ENCODE measurements at regions not wholly inside any gene's neighbourhood (a gene's known extent, or its start where the extent isn't known, plus 50 kb on each side); places are given as distances from the start of the nearest gene placed in this dataset.

DNA sequence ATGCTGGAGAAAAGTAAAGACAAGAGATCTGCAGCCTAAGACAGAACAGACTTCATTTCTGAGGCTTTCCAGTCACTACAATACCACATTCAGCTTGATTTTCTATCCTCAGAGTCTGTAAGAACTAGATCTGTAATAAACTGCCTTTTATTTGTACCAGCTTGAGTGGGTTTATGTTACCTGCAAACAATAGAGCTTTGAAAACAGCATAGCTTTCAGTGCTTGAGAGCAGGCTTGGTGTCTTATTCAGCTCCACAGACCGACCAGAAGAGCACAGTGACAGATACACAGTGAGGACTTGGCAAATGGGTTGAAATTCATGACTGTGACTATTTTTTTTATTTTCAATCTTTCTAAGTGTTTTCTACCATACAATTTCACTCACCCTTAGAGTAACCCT is 207.8 kb upstream of the OTX2 start:
- DNase-seq (ENCODE audit: extremely low read depth in 1 of 4, low spot score in 3 of 4), result no peak
- Histone ChIP-seq H3K79me2 (ENCODE audit: control insufficient read depth, insufficient read depth, low read length) (no peaks in the 10 kb centered on the region), H4K20me1 (replicated peaks; ENCODE audit: control insufficient read depth, insufficient read depth, low read length) (no peaks in the 10 kb centered on the region), H3K4me2 (ENCODE audit: insufficient read depth, low read length) (no peak overlapping the region), H3K27ac (ENCODE audit: extremely low read depth, low read depth, low read length) (no peak overlapping the region), H3K27me3 (ENCODE audit: control insufficient read depth in 2 of 2, insufficient read depth in 2 of 2, low read length in 2 of 2) (no peaks in the 10 kb centered on the region), H3K9me3 (replicated peaks; ENCODE audit: control insufficient read depth, insufficient read depth, low read depth, low read length) (no peaks in the 10 kb centered on the region), H3K4me3 (no peak overlapping the region), H3K4me1 (replicated peaks in 1 of 2; ENCODE audit: control insufficient read depth in 2 of 2, insufficient read depth in 2 of 2, low read length in 2 of 2) (no peaks in the 10 kb centered on the region), H2AFZ (ENCODE audit: low read depth, low read length) (peak overlapping the region; percentile 38; the same call in 1 of the 2 replicates), H3K9ac (ENCODE audit: insufficient read depth in 1 of 2, low read depth in 2 of 2, low read length in 2 of 2) (no peak overlapping the region), H3K9me1 (ENCODE audit: control insufficient read depth, insufficient read depth, low read length) (no peaks in the 10 kb centered on the region), H3K36me3 (ENCODE audit: control insufficient read depth, insufficient read depth, low read length) (no peaks in the 10 kb centered on the region)
- BruUV-seq (replicated peaks), result no TSS peak
- POLR2A ChIA-PET, result no interaction called here
- TF ChIP-seq NCOA1 (IDR thresholded peaks at IDR 0.05; ENCODE audit: low read depth) (no peak), TGIF2 (CRISPR knock-in tag; IDR thresholded peaks at IDR 0.05) (no peak), ZNF75A (CRISPR knock-in tag; IDR thresholded peaks at IDR 0.05) (no peak), RNF2 (IDR thresholded peaks at IDR 0.05) (no peak), NCOA4 (IDR thresholded peaks at IDR 0.05; ENCODE audit: partially characterized antibody) (no peak), ZFP1 (CRISPR knock-in tag; IDR thresholded peaks at IDR 0.05) (no peak), SRSF1 (IDR thresholded peaks at IDR 0.05; ENCODE audit: low read depth, low read length) (no peak)
- TF ChIP-seq, protein P1, sequence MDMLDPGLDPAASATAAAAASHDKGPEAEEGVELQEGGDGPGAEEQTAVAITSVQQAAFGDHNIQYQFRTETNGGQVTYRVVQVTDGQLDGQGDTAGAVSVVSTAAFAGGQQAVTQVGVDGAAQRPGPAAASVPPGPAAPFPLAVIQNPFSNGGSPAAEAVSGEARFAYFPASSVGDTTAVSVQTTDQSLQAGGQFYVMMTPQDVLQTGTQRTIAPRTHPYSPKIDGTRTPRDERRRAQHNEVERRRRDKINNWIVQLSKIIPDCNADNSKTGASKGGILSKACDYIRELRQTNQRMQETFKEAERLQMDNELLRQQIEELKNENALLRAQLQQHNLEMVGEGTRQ (CRISPR knock-in tag; IDR thresholded peaks at IDR 0.05), result no peak
- CTCF ChIA-PET (ENCODE audit: low intra/inter-chr PET ratio), result no interaction called here
- intact Hi-C loops (cut with micrococcal nuclease), result no loop called here
- no peak for FAIRE-seq
- 14% methylated on average over 1 of the region's 1 CpG for WGBS (ENCODE audit: insufficient coverage, low coverage, missing lambda C conversion rate)
- in situ Hi-C loops (cut with MboI), result no loop called here
- ATAC-seq, result no peak

Data from K562 (cell line).